ENCODE measurements at regions not wholly inside any gene's neighbourhood (a gene's known extent, or its start where the extent isn't known, plus 50 kb on each side); places are given as distances from the start of the nearest gene placed in this dataset.

DNA sequence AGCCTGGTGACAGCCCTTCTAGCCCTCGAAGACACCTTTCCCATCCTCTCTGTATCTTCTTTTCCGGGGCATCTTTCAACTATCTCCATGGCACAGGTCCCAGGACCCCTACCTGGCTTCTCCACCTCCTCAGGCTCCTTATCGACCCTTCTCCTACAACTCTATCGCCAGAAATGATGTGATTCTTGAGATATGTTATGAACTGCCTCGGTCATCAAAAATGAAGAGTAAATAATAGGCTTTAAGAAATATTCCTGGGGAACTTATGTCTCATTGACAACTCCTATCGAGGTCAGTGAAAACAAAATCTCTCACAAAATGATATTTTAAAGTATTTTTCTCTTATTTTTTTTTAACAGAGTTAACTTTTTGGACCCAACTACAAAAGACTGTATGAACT is 405.5 kb upstream of the SHH start:
- TF ChIP-seq CTCF (IDR thresholded peaks at IDR 0.05; ENCODE audit: poor library complexity, severe bottlenecking) (no peak), MXI1 (conservative IDR thresholded peaks at IDR 0.05; ENCODE audit: poor library complexity, severe bottlenecking) (no peak), RAD21 (conservative IDR thresholded peaks at IDR 0.05) (no peak), POLR2AphosphoS5 (IDR thresholded peaks at IDR 0.05) (no peak), EZH2 (IDR thresholded peaks at IDR 0.05; ENCODE audit: borderline replicate concordance, insufficient read depth, low read length, poor library complexity, severe bottlenecking) (no peak), TAF1 (IDR thresholded peaks at IDR 0.05; ENCODE audit: low read depth) (no peak), EP300 (conservative IDR thresholded peaks at IDR 0.05; ENCODE audit: poor library complexity, severe bottlenecking) (no peak)
- TF ChIP-seq, protein P1, sequence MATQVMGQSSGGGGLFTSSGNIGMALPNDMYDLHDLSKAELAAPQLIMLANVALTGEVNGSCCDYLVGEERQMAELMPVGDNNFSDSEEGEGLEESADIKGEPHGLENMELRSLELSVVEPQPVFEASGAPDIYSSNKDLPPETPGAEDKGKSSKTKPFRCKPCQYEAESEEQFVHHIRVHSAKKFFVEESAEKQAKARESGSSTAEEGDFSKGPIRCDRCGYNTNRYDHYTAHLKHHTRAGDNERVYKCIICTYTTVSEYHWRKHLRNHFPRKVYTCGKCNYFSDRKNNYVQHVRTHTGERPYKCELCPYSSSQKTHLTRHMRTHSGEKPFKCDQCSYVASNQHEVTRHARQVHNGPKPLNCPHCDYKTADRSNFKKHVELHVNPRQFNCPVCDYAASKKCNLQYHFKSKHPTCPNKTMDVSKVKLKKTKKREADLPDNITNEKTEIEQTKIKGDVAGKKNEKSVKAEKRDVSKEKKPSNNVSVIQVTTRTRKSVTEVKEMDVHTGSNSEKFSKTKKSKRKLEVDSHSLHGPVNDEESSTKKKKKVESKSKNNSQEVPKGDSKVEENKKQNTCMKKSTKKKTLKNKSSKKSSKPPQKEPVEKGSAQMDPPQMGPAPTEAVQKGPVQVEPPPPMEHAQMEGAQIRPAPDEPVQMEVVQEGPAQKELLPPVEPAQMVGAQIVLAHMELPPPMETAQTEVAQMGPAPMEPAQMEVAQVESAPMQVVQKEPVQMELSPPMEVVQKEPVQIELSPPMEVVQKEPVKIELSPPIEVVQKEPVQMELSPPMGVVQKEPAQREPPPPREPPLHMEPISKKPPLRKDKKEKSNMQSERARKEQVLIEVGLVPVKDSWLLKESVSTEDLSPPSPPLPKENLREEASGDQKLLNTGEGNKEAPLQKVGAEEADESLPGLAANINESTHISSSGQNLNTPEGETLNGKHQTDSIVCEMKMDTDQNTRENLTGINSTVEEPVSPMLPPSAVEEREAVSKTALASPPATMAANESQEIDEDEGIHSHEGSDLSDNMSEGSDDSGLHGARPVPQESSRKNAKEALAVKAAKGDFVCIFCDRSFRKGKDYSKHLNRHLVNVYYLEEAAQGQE (IDR thresholded peaks at IDR 0.05; ENCODE audit: borderline replicate concordance): no peak

Data from neural cell (in vitro differentiated cells).